CD4-positive, alpha-beta T cell treated with Interferon alpha-2 for 1 hour (primary cell): ENCODE measurements at regions not wholly inside any gene's neighbourhood (a gene's known extent, or its start where the extent isn't known, plus 50 kb on each side); places are given as distances from the start of the nearest gene placed in this dataset.

Experiments used
- DNase-seq, 2 donors: peaks; one replicate each; pipeline ENCODE4 v3.0.0-alpha.2; 2020 to 2022

DNA sequence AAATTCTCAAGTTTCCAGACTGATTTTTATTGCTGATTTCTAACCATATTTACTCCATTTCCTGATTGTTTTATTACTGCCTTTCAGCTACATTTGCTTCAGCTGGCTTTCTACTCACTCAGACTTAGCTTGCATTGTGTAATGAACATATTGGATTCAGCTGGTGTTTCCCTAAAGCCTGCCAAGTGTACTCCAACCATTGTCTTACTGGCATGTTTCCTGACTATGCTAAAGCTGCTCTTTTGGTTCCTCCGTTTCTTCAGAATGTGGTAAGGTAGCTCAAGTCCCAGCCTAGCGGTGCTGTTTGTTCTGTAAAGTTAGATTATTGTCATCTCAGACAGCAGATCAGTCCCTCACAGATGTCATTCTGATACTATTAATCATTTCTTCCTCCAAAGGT lies 53.1 kb upstream of the GLRA2 start:
- DNase-seq: no peak

GRCh38 chrX:14449773-14450172 lies 79.6 kb upstream of the GLRA2 start:
- DNase-seq: no peak

DNA sequence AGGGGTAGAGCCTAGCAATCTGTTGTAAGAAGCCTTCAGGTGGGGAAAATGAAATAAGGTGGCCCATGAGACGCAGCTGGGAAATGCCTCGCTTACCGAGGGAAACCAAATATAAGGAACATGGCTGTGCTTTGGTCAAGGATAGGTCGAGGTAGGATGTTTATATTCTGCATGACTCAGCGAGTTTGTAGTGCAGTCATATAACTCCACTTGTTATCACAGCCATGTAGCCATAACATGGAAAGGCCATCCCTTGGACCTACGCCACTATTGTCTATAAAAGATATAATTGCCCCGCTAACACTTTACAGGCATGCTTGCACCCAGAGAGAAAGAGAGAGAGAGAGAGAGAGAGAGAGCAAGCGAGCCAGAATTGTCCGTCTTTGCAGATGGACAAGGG lies 80.9 kb upstream of the GLRA2 start:
- no peak for DNase-seq

DNA sequence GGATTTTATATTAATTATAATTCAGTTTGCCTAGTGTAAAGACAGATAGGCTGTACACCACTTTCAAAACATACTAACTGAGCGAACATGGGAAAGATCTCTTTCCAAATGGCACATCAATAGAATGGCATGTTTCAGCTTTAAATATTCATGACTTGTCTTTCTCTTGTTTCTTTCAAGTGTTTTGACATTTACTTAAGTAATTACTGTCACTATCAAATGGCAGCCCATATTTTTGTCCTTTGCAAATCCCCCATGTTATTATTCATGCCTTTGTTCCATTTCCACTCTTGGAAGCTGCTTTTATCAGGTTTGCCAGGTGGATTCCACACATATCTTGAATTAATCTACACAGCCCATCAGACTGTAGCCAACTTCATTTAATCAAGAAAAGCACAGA lies 89.2 kb upstream of the GLRA2 start:
- DNase-seq: no peak

- DNase-seq: no peak
Observed at GRCh38 chrX:14427614-14428013, 101.7 kb upstream of the GLRA2 start.

DNA sequence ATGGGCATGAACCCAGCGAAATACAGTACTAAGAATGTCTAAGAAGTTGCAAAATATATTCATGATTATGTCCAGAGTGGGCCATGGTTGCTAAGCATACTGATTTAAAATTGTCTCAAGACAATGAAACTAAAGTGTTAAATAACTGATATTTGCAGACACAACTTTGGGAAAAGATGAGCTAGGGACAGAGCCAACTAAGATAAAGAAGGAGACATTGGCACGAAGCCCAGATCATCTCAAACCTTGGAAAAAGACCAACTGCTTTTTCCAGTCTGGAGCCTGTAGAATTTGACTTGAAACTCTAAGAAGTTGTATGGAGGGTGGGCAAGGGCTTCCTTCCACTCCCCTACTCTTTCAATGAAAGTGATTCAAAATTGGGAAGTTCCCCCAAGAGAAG lies 108.5 kb upstream of the GLRA2 start:
- no peak for DNase-seq

GRCh38 chrX:14412686-14413085 lies 116.7 kb upstream of the GLRA2 start:
- no peak for DNase-seq

DNA sequence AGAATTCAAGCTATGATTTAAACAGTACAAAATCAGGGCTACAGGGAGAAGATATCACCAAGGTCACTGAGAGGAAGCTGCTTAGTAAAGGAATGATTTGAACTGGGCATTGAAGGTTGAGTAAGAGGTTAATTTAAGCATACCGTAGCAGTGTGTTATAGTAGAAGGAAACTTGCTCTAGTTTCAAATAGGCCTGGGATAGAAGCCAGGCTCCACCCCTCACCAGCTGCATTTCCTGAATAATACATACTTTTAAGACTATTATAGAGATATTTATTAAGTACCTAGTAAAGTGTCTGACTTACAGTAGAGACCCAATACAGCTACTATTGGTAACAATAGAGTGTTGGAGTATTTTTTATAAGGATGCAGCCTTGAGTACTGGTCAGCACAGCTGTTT lies 118.0 kb upstream of the GLRA2 start:
- DNase-seq: no peak

GRCh38 chrX:14409341-14409740 lies 120.0 kb upstream of the GLRA2 start:
- no peak for DNase-seq

DNA sequence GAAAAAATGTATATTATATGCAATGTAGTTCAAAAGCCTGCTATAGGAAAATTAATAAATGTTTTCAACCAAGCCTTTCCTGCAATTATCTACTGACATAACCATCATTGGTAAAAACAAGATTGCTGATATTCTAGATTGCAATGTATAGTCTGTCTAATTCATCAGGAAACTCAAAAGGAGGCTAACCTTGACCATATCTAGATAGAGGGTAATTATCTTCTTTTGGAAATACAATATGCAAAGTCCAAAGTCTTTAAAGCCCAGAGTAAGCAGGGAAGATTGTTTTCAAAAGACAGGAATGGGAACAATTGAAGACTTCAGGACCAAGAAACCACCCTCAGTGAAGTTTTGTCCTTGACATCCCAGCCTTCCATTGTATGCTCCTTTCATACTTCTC lies 123.1 kb upstream of the GLRA2 start:
- DNase-seq: no peak

- DNase-seq: no peak
Observed at GRCh38 chrX:14398725-14399124, 130.6 kb upstream of the GLRA2 start.

DNA sequence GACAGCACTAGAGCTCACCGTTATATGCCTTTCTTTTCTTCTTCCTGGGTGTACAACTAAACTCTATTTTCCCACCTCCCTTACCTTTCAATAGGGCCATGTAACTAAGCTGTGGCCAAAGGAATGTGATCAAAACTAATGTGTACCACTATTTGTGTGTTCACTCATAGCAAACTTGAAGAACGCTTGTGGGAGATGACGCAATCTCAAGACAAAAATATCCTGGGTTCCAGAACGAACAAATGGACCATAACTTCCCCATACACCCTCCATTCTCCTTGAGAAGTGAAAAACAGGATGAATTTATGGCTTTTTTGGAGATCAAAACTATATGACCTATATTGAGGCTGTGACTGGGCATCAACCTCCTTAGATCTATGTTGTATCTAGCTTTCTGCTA lies 139.7 kb upstream of the GLRA2 start:
- DNase-seq: no peak

DNA sequence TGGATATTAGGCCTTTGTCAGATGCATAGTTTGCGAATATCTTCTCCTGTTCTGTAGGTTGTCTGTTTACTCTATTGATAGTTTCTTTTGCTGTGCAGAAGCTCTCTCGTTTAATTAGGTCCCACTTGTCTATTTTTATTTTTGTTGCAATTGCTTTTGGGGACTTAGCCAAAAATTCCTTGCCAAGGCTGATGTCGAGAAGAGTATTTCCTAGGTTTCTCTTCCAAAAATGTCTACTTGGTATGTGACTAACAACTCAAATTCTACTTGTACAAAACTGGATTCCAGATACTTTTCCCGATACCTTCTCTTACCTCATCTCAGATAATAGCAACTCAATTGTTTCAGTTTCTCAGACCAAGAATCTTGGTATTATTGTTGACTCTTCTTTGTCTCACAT lies 142.4 kb upstream of the GLRA2 start:
- no peak for DNase-seq

- DNase-seq: no peak
Observed at GRCh38 chrX:14380044-14380443, 149.3 kb upstream of the GLRA2 start.

- no peak for DNase-seq
Observed at GRCh38 chrX:14377427-14377826, 151.9 kb upstream of the GLRA2 start.

- DNase-seq: no peak
Observed at GRCh38 chrX:14363728-14364127, 165.6 kb upstream of the GLRA2 start.

DNA sequence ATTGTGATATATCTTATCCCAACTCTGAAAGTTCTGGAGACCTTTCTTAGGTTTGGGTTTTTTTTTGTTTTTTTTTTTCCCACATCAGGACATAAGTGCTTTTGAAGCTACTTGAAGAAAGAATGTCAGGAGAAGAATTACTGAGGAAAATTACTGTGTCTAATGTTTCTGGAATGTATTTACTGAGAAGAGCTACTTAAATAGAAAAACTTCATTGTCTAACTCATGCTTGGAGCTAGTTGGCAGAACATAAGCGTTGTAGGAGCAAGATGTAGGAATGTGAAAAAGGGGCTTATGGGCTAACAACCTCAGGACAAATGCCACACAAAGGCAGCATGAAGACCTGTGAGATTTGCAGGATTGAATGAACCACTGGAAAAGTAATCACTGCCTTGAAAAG lies 166.6 kb upstream of the GLRA2 start:
- no peak for DNase-seq

DNA sequence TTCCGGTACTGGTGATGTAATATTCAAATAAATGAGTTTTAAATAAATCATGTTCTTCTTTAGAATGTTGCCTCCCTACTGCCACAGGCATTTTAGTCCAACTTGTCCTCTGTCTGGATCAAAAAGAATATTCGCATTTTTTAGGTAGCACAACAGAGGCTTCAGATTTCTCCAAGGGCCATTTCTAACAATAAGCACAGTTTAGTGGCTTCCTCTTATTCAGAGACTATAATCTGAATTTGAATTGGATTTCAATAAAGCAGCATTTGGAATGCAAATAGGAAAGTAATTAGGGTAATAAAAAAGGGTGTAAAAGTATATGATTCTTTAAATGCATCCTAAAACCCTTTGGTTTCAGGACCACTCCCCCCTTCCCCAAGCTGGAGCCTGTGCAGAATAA lies 167.9 kb upstream of the GLRA2 start:
- no peak for DNase-seq

DNA sequence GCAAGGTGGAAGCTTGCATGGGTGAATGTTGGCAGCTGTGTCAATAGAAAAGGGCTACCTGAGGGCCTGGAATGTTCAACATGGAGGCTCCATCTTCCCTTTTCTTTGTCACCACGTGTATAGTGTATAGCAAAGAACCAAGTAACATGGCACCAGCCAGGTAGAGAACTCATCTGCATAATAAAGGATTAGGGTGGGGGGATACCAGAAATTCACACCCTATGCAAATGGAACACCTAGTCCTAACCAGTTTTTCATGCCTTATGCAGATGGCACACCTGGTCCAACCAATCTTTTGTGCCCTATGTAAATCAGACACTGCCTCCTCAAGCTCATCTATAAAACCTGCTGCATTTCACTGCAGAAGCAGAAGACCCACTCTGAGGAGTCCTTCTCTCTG lies 169.6 kb upstream of the GLRA2 start:
- DNase-seq: no peak

GRCh38 chrX:14359316-14359715 lies 170.0 kb upstream of the GLRA2 start:
- DNase-seq: no peak

GRCh38 chrX:14357314-14357713 lies 172.0 kb upstream of the GLRA2 start:
- no peak for DNase-seq

DNA sequence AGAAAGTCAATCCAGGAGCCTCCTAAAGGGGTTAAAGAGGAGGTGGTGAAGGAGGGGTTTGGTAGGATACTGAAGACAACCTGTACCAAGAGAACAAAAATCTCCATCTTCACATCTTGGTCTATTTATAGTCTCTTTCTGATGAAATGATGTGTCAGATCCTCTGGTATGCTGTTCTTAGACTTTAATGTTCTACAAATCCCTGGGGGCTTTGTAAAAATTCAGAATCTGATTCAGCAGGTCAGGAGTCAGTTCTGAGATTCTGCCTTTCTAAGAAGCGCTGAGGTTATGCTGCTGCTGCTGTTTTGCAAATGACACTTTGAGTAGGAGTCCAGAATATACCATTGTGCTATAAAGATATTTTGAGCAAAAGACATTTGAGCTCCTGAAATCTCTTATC lies 172.9 kb upstream of the GLRA2 start:
- DNase-seq: no peak

GRCh38 chrX:14355556-14355955 lies 173.8 kb upstream of the GLRA2 start:
- no peak for DNase-seq

GRCh38 chrX:14354521-14354920 lies 174.8 kb upstream of the GLRA2 start:
- no peak for DNase-seq

DNA sequence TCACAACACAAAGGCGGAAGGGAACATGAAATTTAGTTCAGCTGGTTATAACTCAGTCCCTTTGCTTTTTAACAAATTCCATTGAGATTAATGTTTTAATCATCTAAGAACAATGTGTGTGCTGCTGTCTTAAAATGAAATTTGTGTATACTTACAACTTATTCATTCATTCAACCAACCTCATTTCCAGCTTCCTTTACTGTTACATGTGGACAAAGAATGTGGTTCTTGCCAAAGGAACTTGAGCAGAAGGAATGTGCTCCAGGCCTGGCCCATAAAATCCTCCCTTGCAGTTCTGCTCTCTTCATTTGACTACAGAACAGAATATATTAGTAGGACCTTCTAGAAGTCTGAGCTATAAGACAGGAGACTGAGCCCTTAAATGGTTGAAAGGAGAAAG lies 176.8 kb upstream of the GLRA2 start:
- no peak for DNase-seq

GRCh38 chrX:14351611-14352303 lies 177.6 kb upstream of the GLRA2 start:
- no peak for DNase-seq
